Embryonic facial prominence (tissue), 1 donor: ENCODE measurements at regions not wholly inside any gene's neighbourhood (a gene's known extent, or its start where the extent isn't known, plus 50 kb on each side); places are given as distances from the start of the nearest gene placed in this dataset.

Experiments
- DNase-seq: peaks from one replicate; pipeline ENCODE4 v3.0.0-alpha.2; 2016; ENCODE audit errors: extremely low spot score

DNA sequence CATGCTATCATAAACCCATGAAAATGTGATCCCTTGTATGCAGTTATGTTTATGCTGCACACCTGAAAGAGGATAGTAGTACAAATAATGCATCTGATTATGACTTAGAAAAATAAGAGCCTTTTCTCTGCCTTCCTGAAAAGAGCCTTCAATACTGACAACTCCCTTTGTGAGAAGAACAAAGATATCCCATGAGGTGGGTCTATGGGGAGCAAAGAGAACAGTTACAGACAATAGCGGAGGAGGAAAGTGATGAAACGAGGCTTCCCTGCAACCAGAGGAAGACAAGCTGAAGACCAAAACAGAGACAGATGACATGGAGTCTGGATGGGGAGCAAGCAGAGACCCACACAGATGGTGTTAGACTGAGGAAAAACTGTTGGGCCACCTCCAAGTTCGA lies 598.3 kb upstream of the PLXNA2 start:
- DNase-seq, result no peak

GRCh38 chr1:208844158-208844557 lies 600.0 kb upstream of the PLXNA2 start:
- DNase-seq, result no peak

- DNase-seq, result no peak
Measured at GRCh38 chr1:208848854-208849253, 604.7 kb upstream of the PLXNA2 start.

DNA sequence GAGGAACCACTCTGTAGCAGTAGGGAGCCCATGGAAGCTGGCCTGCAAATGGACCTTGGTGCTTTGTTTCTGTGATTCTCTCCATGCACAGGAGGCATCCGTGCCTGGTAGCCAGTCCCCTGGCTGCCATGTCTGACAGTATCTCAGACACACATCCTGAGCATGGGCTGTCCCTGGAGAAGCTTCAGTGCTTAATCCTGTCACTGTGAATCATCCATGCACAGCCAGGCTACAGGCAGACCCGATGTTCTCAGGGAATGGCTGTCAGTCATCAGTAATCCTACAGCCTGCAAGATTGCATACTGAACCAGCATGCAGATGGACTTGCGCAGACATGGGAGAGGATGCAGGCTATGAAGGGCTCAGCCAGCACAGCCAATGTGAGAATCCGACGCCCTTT lies 606.3 kb upstream of the PLXNA2 start:
- DNase-seq, result no peak

DNA sequence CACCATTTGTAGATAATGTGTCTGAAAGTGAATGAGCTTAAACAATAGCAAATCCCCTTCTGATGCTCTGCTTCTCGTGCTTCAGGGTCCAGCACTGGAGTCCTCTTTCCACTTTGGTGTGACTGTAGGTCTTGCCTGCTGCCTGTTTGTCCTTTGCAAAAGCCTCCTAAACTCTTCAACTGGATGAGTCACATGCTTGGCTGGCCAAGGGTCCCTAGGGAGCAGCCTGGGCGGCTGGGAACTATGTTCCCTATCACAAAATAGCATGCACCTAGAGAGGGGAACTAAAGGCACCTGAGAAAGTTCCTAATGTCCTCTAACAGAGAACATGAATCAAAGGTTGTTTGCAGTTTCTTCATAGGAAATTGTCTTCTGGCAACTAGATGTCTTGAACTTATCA lies 607.2 kb upstream of the PLXNA2 start:
- DNase-seq, result no peak

GRCh38 chr1:208852911-208853310 lies 608.7 kb upstream of the PLXNA2 start:
- DNase-seq, result no peak

DNA sequence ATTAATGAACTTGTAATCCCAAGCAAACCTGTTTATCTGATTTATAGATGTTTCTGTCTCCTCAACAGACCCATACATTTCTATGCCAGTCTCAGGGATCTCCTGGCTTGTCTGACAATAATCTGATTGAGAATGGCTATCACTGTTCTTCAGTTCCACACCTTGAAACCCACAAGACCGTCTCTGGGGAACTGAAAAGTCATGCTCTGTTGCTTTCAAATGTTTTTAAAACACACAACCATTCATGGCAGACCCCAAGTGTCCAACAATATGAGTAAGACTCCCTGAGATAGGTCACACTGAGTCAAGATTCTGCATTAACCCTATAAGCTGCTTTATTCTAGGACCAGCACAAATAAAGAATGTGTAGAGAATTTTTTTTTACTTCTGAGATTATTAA lies 611.2 kb upstream of the PLXNA2 start:
- DNase-seq, result no peak

- no peak for DNase-seq
Measured at GRCh38 chr1:208857465-208857864, 613.3 kb upstream of the PLXNA2 start.

- no peak for DNase-seq
Measured at GRCh38 chr1:208858738-208859137, 614.6 kb upstream of the PLXNA2 start.

GRCh38 chr1:208864366-208864965 lies 620.3 kb upstream of the PLXNA2 start:
- DNase-seq, result no peak

- no peak for DNase-seq
Measured at GRCh38 chr1:208866386-208866955, 622.3 kb upstream of the PLXNA2 start.

DNA sequence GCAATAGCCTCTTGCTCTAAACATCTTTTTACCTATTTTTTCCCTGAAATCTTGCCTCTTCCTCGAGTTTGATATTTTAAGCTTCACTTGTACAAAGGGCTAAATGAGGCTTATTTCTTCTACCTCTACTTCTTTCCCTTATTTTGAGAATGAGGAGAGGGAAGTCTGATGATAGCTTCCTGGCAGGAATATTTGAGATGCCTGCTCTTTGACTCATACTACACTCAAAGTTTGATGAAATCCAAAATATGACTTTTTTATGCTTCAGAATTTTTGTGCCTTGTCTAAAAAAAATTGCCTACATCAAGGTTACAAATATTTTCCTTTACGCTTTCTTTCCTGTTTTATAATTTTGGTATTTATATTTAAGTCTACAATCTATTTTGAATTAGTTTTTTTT lies 624.4 kb upstream of the PLXNA2 start:
- DNase-seq, result no peak

GRCh38 chr1:208874915-208875314 lies 630.7 kb upstream of the PLXNA2 start:
- DNase-seq, result no peak

GRCh38 chr1:208879022-208879421 lies 634.8 kb upstream of the PLXNA2 start:
- DNase-seq, result no peak

- no peak for DNase-seq
Measured at GRCh38 chr1:208880433-208881100, 636.4 kb upstream of the PLXNA2 start.

DNA sequence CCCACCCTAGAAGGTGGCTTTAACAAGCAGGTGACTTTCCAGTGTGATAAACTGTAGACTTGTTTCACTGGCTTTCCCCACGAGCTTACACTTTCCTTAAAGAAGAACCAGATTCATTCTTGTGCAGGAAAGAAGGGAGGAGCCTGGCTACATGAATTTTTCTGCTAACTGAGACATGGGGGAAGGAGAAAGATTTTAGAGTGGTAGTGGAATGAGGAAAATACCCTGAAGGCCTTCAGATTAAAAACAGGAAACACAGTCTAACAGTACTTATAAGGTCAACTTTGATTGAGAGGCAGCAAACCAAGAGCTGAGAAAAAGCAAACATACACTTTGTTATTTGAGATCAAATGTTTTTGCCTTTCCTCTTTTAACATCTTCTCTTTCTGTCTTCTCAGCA lies 640.9 kb upstream of the PLXNA2 start:
- DNase-seq, result no peak

DNA sequence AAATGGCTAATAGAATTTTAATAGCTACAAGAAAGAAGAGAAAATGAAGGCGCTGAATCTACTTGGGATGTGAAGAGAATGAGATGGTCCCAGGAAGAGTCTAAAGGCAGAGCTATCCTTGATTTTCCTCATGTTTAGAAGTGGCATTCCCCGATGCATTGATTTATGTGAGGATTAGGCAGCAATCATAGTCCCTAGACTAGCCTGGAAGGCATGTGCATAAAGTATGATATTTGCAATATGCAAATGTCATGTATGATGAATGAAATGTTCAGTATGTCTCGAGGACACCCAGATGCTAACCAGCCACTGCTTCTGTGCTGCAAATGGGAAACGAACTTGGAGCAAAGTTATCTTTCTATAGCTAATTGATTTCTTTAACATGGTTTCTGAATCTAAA lies 641.5 kb upstream of the PLXNA2 start:
- no peak for DNase-seq

DNA sequence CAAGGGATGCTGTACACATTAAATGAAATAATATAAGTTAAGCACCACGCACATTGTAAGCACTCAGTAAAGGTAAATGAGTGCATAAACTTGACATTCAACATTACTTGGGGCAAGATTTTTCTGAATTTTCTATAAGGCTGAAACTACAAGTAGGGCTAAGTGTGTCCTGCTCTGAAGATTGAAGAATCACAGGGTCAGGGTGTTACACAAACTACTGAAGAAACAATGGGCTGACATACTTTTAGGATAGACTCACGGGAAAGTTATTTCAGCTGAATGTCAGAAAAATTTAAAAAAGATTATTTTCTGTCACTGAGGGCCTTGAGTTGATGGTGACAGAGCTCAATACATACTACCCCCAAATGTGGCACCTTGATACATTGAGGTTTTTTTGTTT lies 644.2 kb upstream of the PLXNA2 start:
- DNase-seq, result no peak

GRCh38 chr1:208892147-208892546 lies 648.0 kb upstream of the PLXNA2 start:
- DNase-seq, result no peak

GRCh38 chr1:208893251-208893650 lies 649.1 kb upstream of the PLXNA2 start:
- no peak for DNase-seq

- DNase-seq, result no peak
Measured at GRCh38 chr1:208895181-208895580, 651.0 kb upstream of the PLXNA2 start.

DNA sequence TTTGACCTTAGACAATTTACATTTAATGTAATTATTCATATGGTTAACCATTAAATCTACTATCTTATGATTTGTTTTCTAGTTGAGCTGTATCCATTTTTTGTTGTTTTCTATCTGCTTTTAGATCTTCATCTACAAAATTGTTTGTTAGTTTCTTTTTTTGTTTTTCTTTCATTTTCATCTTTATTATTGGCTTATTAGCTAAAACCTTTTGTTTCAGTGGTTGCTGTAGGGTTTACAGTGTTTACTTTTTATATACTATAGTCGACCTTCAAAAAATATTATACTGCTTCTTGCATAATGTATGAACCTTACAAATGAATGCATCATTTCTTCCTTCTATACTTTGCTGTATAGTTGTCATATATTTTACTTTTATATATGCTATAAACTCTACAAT lies 651.6 kb upstream of the PLXNA2 start:
- no peak for DNase-seq

GRCh38 chr1:208896768-208897167 lies 652.6 kb upstream of the PLXNA2 start:
- DNase-seq, result no peak

DNA sequence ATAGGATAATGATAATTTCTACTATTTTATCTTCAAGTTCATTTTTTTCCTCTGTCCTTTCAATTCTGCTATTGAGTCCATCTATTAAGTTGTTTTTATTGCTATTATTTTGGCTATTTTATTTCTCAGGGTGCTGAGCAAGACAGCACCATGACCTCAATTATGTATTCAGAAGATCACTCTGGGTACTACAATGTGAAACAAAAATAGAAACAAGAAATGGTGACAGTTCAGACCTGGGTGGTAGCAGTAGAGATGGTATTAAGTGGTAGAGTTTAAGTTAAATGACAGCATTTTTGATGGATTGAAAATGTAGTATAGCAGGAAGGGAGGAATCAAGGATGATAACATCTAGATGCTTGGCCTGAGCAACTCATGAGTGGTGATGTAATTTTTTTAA lies 655.3 kb upstream of the PLXNA2 start:
- no peak for DNase-seq
